ENCODE measurements at regions not wholly inside any gene's neighbourhood (a gene's known extent, or its start where the extent isn't known, plus 50 kb on each side); places are given as distances from the start of the nearest gene placed in this dataset.

DNA sequence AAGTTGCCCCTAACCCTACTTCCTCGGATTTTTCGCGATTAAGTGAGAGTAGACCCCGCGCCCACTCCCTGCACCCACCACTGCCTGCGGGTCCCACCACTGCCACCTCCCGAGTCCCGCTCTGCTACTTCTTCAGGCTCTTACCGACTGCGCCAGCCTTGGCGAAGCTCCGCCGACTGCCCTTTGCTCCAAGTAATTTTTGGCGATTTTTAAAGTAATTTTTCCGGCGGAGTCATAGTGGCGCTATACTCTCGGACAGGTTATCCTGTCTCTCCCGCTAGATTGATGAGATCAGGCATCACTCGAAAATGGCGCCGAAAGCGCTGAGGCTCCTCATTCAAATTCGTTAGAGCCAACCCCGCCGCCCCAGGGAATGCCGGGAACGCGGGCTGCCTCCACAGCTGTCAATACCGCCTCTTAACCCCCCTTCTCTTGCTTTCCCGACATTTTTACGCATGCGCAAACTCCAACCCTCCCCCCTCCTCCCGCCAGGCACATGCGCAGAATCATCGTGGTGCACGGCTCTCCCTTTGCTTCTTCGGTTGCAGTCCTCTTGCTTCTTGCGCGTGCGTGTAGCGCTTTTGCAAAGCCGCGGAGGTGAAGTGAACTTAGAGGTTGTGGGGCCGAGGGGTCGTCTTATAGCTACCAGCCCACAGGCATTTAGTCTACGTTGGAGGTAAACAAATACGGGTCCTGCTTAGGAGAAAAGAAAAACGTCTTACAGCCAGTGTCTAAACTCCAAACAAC is 66.6 kb downstream of the KCNRG start:
- TF ChIP-seq, protein P1, sequence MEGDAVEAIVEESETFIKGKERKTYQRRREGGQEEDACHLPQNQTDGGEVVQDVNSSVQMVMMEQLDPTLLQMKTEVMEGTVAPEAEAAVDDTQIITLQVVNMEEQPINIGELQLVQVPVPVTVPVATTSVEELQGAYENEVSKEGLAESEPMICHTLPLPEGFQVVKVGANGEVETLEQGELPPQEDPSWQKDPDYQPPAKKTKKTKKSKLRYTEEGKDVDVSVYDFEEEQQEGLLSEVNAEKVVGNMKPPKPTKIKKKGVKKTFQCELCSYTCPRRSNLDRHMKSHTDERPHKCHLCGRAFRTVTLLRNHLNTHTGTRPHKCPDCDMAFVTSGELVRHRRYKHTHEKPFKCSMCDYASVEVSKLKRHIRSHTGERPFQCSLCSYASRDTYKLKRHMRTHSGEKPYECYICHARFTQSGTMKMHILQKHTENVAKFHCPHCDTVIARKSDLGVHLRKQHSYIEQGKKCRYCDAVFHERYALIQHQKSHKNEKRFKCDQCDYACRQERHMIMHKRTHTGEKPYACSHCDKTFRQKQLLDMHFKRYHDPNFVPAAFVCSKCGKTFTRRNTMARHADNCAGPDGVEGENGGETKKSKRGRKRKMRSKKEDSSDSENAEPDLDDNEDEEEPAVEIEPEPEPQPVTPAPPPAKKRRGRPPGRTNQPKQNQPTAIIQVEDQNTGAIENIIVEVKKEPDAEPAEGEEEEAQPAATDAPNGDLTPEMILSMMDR (conservative IDR thresholded peaks at IDR 0.05 in 1 of 2, IDR thresholded peaks at IDR 0.05 in 1 of 2; ENCODE audit: low read depth in 1 of 2, low read length in 2 of 2): no peak
- no peak for TF ChIP-seq EZH2 (IDR thresholded peaks at IDR 0.05; ENCODE audit: low read length, missing control alignments)

Measured in fibroblast of lung (primary cell).